Epithelial cell of esophagus (primary cell): ENCODE measurements at regions not wholly inside any gene's neighbourhood (a gene's known extent, or its start where the extent isn't known, plus 50 kb on each side); places are given as distances from the start of the nearest gene placed in this dataset.
"Not testable (repeated sequence)": the region's sequence is repeated elsewhere in the genome, so short reads cannot be mapped to it uniquely, and the experiment has no call there.

Experiments
- DNase-seq: peaks from one replicate; pipeline ENCODE4 v3.0.0; 2010; ENCODE audit warnings: low read depth
- H3K4me3 ChIP-seq: 2 replicates; pipeline ENCODE4 v1.5.1; 2011; ENCODE audit warnings: mild to moderate bottlenecking, low read length, control low read depth
- CTCF ChIP-seq: IDR thresholded peaks from 2 replicates; pipeline ENCODE4 v1.5.1; 2011; ENCODE audit warnings: low read depth, mild to moderate bottlenecking, low read length, control low read depth, inconsistent platforms; ENCODE audit not compliant: insufficient read depth; ENCODE audit errors: missing control alignments

GRCh38 chr3:26312816-26313215 is 309.8 kb upstream of the LRRC3B start:
- no peak for DNase-seq
- H3K4me3 ChIP-seq: no peak overlapping the region
- TF ChIP-seq CTCF: no peak

GRCh38 chr3:26316472-26316871 is 306.1 kb upstream of the LRRC3B start:
- no peak for DNase-seq
- no peak for TF ChIP-seq CTCF
- no peak overlapping the region for H3K4me3 ChIP-seq

- not testable (repeated sequence) for DNase-seq, H3K4me3 ChIP-seq
These were observed 298.8 kb upstream of the LRRC3B start for GRCh38 chr3:26323741-26324140.

- no peak for TF ChIP-seq CTCF
- no peak for DNase-seq
- no peak overlapping the region for H3K4me3 ChIP-seq
These were observed 282.6 kb upstream of the LRRC3B start for GRCh38 chr3:26340001-26340400.

GRCh38 chr3:26343647-26344046 is 278.9 kb upstream of the LRRC3B start:
- TF ChIP-seq CTCF: no peak
- no peak for DNase-seq
- H3K4me3 ChIP-seq: no peak overlapping the region

GRCh38 chr3:26345613-26346012 is 277.0 kb upstream of the LRRC3B start:
- no peak for TF ChIP-seq CTCF
- no peak overlapping the region for H3K4me3 ChIP-seq
- DNase-seq: no peak

- no peak for TF ChIP-seq CTCF
- H3K4me3 ChIP-seq: no peak overlapping the region
- no peak for DNase-seq
These were observed 276.1 kb upstream of the LRRC3B start for GRCh38 chr3:26346497-26346896.

GRCh38 chr3:26347150-26347549 is 275.4 kb upstream of the LRRC3B start:
- H3K4me3 ChIP-seq: no peak overlapping the region
- no peak for DNase-seq
- TF ChIP-seq CTCF: no peak
